ENCODE measurements at regions not wholly inside any gene's neighbourhood (a gene's known extent, or its start where the extent isn't known, plus 50 kb on each side); places are given as distances from the start of the nearest gene placed in this dataset.
"Not testable (repeated sequence)": the region's sequence is repeated elsewhere in the genome, so short reads cannot be mapped to it uniquely, and the experiment has no call there.

- peak overlapping the region; percentile 86 for H3K4me3 Mint-ChIP-seq
- no peaks in the 10 kb centered on the region for H3K9me3 Mint-ChIP-seq
- DNase-seq: no peak
- H3K4me1 Mint-ChIP-seq: peaks cover 29% of the 10 kb centered on the region
- peaks cover 10% of the 10 kb centered on the region for H3K27me3 Mint-ChIP-seq
- peak overlapping the region; percentile 87 for H3K27ac Mint-ChIP-seq
- intact Hi-C loops (cut with micrococcal nuclease): loop anchor here (2.0 to 5.0 kb wide), 2 partner anchors 18 to 113 kb away; no protein-coding TSS in a partner anchor
- peaks cover 2% of the 10 kb centered on the region for H3K36me3 Mint-ChIP-seq (ENCODE audit: low read depth)
Measured at GRCh38 chr14:34060651-34060999, 109.8 kb upstream of the EGLN3 start.

- Mint-ChIP-seq H3K4me3 (peak overlapping the region; percentile 86), H3K36me3 (ENCODE audit: low read depth) (peaks cover 2% of the 10 kb centered on the region), H3K4me1 (peaks cover 34% of the 10 kb centered on the region), H3K9me3 (no peaks in the 10 kb centered on the region), H3K27me3 (peaks cover 10% of the 10 kb centered on the region), H3K27ac (peak overlapping the region; percentile 87)
- intact Hi-C loops (cut with micrococcal nuclease): loop anchor here (2.0 to 5.0 kb wide), 3 partner anchors 17 to 113 kb away; no protein-coding TSS in a partner anchor
- peak; percentile 91 for DNase-seq
Measured at GRCh38 chr14:34059925-34060650, 109.2 kb upstream of the EGLN3 start.

- H3K27me3 Mint-ChIP-seq: peaks cover 10% of the 10 kb centered on the region
- peaks cover 2% of the 10 kb centered on the region for H3K36me3 Mint-ChIP-seq (ENCODE audit: low read depth)
- intact Hi-C loops (cut with micrococcal nuclease): loop anchor here (5.0 kb wide), 1 partner anchor 42 kb away; no protein-coding TSS in a partner anchor
- H3K27ac Mint-ChIP-seq: peak overlapping the region; percentile 86
- DNase-seq: peak; percentile 57
- peak overlapping the region; percentile 75 for H3K4me3 Mint-ChIP-seq
- H3K4me1 Mint-ChIP-seq: peaks cover 38% of the 10 kb centered on the region
- H3K9me3 Mint-ChIP-seq: no peaks in the 10 kb centered on the region
Measured at GRCh38 chr14:34059037-34059924, 108.4 kb upstream of the EGLN3 start.

GRCh38 chr14:34058510-34058909 lies 107.6 kb upstream of the EGLN3 start:
- no peaks in the 10 kb centered on the region for H3K9me3 Mint-ChIP-seq
- peaks cover 5% of the 10 kb centered on the region for H3K36me3 Mint-ChIP-seq (ENCODE audit: low read depth)
- H3K27ac Mint-ChIP-seq: no peak overlapping the region
- H3K4me1 Mint-ChIP-seq: peaks cover 46% of the 10 kb centered on the region
- peaks cover 5% of the 10 kb centered on the region for H3K27me3 Mint-ChIP-seq
- H3K4me3 Mint-ChIP-seq: no peak overlapping the region
- DNase-seq: no peak
- intact Hi-C loops (cut with micrococcal nuclease): loop anchor here (5.0 kb wide), 1 partner anchor 41 kb away; no protein-coding TSS in a partner anchor

- peaks cover 8% of the 10 kb centered on the region for H3K36me3 Mint-ChIP-seq (ENCODE audit: low read depth)
- peaks cover 3% of the 10 kb centered on the region for H3K27me3 Mint-ChIP-seq
- H3K27ac Mint-ChIP-seq: no peak overlapping the region
- H3K9me3 Mint-ChIP-seq: peaks cover under 1% of the 10 kb centered on the region
- DNase-seq: no peak
- no peak overlapping the region for H3K4me3 Mint-ChIP-seq
- intact Hi-C loops (cut with micrococcal nuclease): loop anchor here (5.0 kb wide), 1 partner anchor 39 kb away; no protein-coding TSS in a partner anchor
- H3K4me1 Mint-ChIP-seq: peaks cover 65% of the 10 kb centered on the region
Measured at GRCh38 chr14:34056046-34056445, 105.2 kb upstream of the EGLN3 start.

GRCh38 chr14:34055157-34055950 lies 104.5 kb upstream of the EGLN3 start:
- Mint-ChIP-seq H3K4me1 (peaks cover 65% of the 10 kb centered on the region), H3K27me3 (peaks cover 1% of the 10 kb centered on the region), H3K4me3 (peak overlapping the region; percentile 5), H3K36me3 (ENCODE audit: low read depth) (peaks cover 14% of the 10 kb centered on the region), H3K27ac (peak overlapping the region; percentile 38), H3K9me3 (peaks cover 7% of the 10 kb centered on the region)
- intact Hi-C loops (cut with micrococcal nuclease): loop anchor here (5.0 kb wide), 1 partner anchor 38 kb away; no protein-coding TSS in a partner anchor
- no peak for DNase-seq

- peaks cover 16% of the 10 kb centered on the region for H3K36me3 Mint-ChIP-seq (ENCODE audit: low read depth)
- H3K4me1 Mint-ChIP-seq: peaks cover 67% of the 10 kb centered on the region
- DNase-seq: no peak
- no peak overlapping the region for H3K4me3 Mint-ChIP-seq
- intact Hi-C loops (cut with micrococcal nuclease): no loop called here
- peak overlapping the region; percentile 23 for H3K27ac Mint-ChIP-seq
- peaks cover 1% of the 10 kb centered on the region for H3K27me3 Mint-ChIP-seq
- H3K9me3 Mint-ChIP-seq: peaks cover 8% of the 10 kb centered on the region
Measured at GRCh38 chr14:34053666-34054065, 102.8 kb upstream of the EGLN3 start.

GRCh38 chr14:34052658-34053014 lies 101.8 kb upstream of the EGLN3 start:
- intact Hi-C loops (cut with micrococcal nuclease): loop anchor here (1.0 kb wide), 1 partner anchor 8 kb away; no protein-coding TSS in a partner anchor

GRCh38 chr14:34051966-34052657 lies 101.2 kb upstream of the EGLN3 start:
- Mint-ChIP-seq H3K36me3 (ENCODE audit: low read depth) (peaks cover 16% of the 10 kb centered on the region), H3K27me3 (peaks cover under 1% of the 10 kb centered on the region), H3K27ac (peak overlapping the region; percentile 17), H3K9me3 (peaks cover 8% of the 10 kb centered on the region), H3K4me3 (peak overlapping the region; percentile 44), H3K4me1 (peaks cover 66% of the 10 kb centered on the region)
- intact Hi-C loops (cut with micrococcal nuclease): loop anchor here (1.0 kb wide), 1 partner anchor 8 kb away; no protein-coding TSS in a partner anchor
- peak; percentile 68 for DNase-seq

More at GRCh38 chr14:34052658-34053014, 101.8 kb upstream of the EGLN3 start:
- Mint-ChIP-seq H3K27me3 (peaks cover 1% of the 10 kb centered on the region), H3K27ac (peak overlapping the region; percentile 17), H3K4me3 (peak overlapping the region; percentile 44), H3K36me3 (ENCODE audit: low read depth) (peaks cover 16% of the 10 kb centered on the region), H3K9me3 (peaks cover 8% of the 10 kb centered on the region), H3K4me1 (peaks cover 67% of the 10 kb centered on the region)
- DNase-seq: no peak

GRCh38 chr14:34050606-34051005 lies 99.7 kb upstream of the EGLN3 start:
- intact Hi-C loops (cut with micrococcal nuclease): no loop called here
- H3K9me3 Mint-ChIP-seq: peaks cover 8% of the 10 kb centered on the region
- H3K4me3 Mint-ChIP-seq: no peak overlapping the region
- H3K27ac Mint-ChIP-seq: no peak overlapping the region
- no peak for DNase-seq
- H3K27me3 Mint-ChIP-seq: no peaks in the 10 kb centered on the region
- peaks cover 70% of the 10 kb centered on the region for H3K4me1 Mint-ChIP-seq
- peaks cover 18% of the 10 kb centered on the region for H3K36me3 Mint-ChIP-seq (ENCODE audit: low read depth)

GRCh38 chr14:34049790-34050189 lies 98.9 kb upstream of the EGLN3 start:
- peaks cover 8% of the 10 kb centered on the region for H3K9me3 Mint-ChIP-seq
- no peak overlapping the region for H3K4me3 Mint-ChIP-seq
- H3K27me3 Mint-ChIP-seq: no peaks in the 10 kb centered on the region
- no peak for DNase-seq
- H3K27ac Mint-ChIP-seq: peak overlapping the region; percentile 12
- peaks cover 18% of the 10 kb centered on the region for H3K36me3 Mint-ChIP-seq (ENCODE audit: low read depth)
- H3K4me1 Mint-ChIP-seq: peaks cover 65% of the 10 kb centered on the region
- intact Hi-C loops (cut with micrococcal nuclease): loop anchor here (10.0 kb wide), 1 partner anchor 45 kb away; no protein-coding TSS in a partner anchor

- DNase-seq, H3K4me3 Mint-ChIP-seq, H3K9me3 Mint-ChIP-seq, H3K27me3 Mint-ChIP-seq, H3K27ac Mint-ChIP-seq: not testable (repeated sequence)
- H3K4me1 Mint-ChIP-seq: peaks cover 68% of the 10 kb centered on the region
- intact Hi-C loops (cut with micrococcal nuclease): loop anchor here (10.0 kb wide), 1 partner anchor 46 kb away; no protein-coding TSS in a partner anchor
- H3K36me3 Mint-ChIP-seq (ENCODE audit: low read depth): peaks cover 20% of the 10 kb centered on the region
Measured at GRCh38 chr14:34049187-34049586, 98.3 kb upstream of the EGLN3 start.
